NCI-H446 (cell line): ENCODE measurements at regions not wholly inside any gene's neighbourhood (a gene's known extent, or its start where the extent isn't known, plus 50 kb on each side); places are given as distances from the start of the nearest gene placed in this dataset.
A peak's percentile ranks its signal among the peaks of the same experiment; 100 is the strongest.

Experiments
- DNase-seq, 2 experiments: peaks; one replicate each; lab custom pipeline; 2025; lab: John Stamatoyannopoulos, UW

DNA sequence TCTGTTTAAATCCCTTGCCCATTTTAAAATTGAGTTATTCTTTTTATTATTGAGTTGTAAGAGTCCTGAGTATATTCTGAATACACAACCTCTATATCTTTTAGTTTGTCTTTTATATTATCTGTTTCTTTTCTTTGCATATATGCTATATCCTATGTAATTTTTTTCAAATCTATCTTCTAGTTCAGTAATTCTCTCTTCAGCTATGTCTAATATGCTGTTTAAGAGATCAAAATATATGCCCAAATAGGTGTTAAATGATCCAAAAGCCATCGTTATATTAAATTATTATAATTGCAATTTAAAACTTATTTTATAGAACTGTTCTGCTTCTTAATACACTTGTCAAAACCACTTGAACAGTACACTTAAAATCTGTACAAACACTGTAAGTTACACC is 107.4 kb upstream of the TSPAN5 start:
- DNase-seq: no peak

DNA sequence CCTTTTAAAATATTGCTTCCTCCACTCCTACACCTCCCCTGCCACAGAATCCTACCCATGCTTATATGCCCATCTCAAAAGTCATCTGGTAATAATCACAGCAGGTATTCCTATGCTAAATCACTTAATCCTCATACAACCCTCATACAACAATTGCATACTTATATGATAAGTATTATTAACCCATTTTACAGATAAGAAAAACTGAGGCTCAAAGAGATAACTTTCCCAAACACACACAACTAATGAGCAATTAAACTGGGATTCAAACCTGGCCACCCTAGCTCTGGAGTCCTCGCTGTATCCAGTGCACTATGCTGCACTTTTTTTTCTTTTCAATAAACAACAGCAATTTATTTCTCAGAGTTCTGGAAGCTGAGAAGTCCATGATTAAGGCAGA is 99.8 kb upstream of the TSPAN5 start:
- no peak for DNase-seq

- no peak for DNase-seq
Measured at GRCh38 chr4:98754736-98755135, 96.3 kb upstream of the TSPAN5 start.

GRCh38 chr4:98749206-98749605 is 90.8 kb upstream of the TSPAN5 start:
- DNase-seq: peak; percentile 28 to 87

DNA sequence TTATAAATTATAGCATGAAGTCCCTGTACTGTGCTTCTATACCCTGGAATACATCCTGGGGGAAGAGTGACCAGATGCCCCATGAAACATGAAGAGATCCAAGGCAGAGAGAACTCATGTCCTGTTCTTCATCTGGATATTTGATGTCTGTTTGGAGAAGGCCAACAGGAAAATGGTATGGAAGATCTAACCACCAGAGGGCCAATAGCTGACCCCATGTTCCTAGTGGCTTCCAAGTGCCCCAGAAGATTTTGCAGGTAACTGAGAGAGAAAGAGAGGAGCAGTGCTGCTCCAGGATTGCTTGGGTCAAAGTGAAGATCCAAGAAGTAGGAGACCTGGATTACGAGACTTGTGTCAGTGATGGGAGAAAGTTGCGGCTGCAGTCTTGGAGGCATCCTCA is 90.2 kb upstream of the TSPAN5 start:
- no peak for DNase-seq

DNA sequence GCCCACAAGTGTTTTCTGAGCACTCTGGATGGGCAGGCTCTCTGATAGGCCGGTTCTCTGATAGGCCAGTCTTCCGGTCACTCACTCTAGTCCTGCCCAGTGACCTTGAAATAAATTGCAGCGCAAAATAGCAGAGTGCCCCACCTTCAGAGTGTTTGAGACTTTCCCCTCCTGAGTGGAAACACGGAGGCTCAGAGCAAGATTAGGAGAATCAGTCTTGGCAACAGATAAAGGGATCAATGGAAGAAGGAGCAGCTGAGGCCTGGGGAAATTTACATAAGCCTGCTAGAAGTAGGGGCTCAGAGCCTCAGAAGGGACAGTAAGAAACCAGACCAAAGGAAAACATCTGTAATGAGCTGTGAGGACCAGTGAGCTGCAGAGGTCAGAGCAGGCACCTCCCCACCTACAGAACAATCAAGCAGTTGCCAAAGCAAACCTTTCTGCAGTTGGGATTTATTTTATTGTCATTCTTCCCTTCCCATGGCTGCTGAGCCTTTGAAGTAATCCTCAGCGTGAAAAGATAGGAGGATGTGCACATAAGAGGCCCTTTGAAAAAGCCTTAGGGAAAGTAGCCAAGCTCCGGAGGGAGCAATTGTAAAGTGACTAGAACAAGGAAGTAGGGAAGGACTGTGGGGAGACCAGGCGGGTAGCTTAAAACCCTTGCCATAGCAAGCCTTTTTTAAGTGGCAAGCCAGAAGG is 89.1 kb upstream of the TSPAN5 start:
- no peak for DNase-seq

GRCh38 chr4:98746936-98747335 is 88.5 kb upstream of the TSPAN5 start:
- DNase-seq: no peak

- no peak for DNase-seq
Measured at GRCh38 chr4:98746530-98746929, 88.1 kb upstream of the TSPAN5 start.

- DNase-seq: peak; percentile 13 to 55
Measured at GRCh38 chr4:98745366-98745765, 87.0 kb upstream of the TSPAN5 start.

- peak in 1 of 2 experiments; percentile 45 for DNase-seq
Measured at GRCh38 chr4:98744372-98745150, 86.2 kb upstream of the TSPAN5 start.

DNA sequence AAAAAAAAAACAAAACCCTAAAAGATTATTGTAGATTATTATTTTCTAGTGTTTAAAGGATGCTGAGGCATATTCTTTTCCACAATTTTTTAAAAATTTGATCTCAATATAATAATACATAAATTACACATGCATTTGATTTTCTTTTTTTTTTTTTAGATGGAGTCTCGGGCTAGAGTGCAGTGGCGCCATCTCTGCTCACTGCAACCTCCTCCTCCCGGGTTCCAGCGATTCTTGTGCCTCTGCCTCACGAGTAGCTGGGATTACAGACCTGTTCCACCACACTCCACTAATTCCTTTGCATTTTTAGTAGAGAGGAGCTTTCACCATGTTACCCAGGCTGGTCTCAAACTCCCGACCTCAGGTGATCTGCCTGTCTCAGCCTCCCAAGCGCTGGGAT is 83.5 kb upstream of the TSPAN5 start:
- DNase-seq: no peak

GRCh38 chr4:98739751-98740150 is 81.3 kb upstream of the TSPAN5 start:
- DNase-seq: no peak

GRCh38 chr4:98733601-98734000 is 75.2 kb upstream of the TSPAN5 start:
- no peak for DNase-seq

GRCh38 chr4:98728871-98729270 is 70.5 kb upstream of the TSPAN5 start:
- no peak for DNase-seq

- DNase-seq: peak in 1 of 2 experiments; percentile 37
Measured at GRCh38 chr4:98728433-98728832, 70.0 kb upstream of the TSPAN5 start.

DNA sequence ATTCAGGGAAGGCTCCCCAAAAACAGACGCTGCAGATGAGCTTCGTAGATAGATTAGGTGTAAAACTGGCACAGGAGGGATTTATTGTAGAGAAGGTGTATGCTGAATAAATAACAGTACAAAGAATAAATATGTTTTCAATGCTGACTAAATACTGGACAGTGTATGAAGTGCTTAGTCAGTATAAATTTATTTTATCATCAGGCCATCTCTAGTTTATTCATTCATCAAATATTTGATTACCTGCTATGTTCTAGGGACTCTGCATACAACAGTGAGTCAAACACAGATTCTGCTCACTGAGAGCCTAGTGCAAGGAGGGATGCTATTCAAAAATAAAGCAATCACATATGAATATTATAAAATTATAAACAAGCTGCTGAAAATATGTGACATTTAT is 63.6 kb upstream of the TSPAN5 start:
- DNase-seq: no peak

DNA sequence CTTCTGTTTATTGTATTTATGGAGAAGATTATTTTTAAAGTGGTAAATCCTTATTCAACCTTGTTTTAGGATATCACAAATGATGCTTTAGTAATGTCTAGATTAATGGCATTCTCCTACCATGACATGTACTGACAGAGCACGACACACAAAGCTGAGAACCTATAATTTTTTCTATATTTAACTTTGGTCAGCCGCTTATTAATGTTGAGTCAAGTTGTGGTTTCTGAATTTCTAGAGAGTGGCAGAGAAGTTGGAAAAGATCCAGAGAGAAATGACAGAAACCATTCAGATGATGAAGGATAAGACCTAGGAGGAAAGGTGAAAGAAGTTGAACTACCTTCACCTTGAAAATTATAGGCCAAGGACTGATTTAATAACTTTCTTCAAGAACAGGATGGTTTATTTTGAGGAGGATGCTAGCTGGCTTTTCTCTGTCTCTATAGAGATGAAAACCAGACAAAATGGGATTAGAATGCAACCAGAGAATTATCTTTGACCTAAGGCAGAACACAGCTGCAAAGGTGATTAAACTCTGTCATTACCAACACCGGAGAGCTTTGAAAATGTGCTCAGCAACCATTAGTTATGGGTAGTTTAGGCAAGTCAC is 62.6 kb upstream of the TSPAN5 start:
- no peak for DNase-seq

DNA sequence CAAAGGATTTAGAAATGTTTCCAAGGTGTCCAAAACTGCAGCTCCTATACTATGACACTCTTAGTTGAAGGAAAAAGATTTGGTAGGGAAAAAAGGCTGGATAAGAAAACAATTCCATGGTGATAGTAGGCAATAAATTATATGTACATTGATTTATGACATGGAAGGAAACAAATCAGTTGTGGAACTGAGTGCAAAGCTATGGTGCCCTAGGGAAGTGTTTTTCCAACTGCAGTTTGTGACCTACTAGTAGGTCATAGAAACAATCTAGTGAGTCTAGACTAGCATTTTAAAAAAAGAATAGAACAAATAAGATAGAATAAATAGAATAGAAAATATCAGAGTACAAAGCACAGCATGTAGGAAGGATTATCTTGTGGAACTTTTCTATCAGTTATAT is 58.4 kb upstream of the TSPAN5 start:
- DNase-seq: no peak

DNA sequence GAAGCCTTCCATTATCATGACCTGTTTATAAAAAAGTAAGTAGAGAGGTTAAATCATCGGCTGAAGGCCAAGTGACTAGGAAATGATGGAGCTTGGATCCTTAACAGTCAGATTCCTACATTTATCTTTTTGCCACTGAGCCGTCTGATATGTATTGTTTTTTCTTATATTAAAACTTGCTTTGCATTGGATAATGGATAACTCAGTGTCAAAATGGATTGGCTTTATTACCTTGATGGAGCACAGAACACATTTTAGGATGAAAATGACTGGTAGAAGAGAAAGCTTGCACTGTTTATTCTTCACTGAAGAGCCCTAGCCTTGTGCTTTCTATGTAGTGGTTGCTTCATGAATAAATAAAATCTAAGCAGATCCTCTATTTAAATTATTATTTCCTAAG is 54.2 kb upstream of the TSPAN5 start:
- DNase-seq: no peak

DNA sequence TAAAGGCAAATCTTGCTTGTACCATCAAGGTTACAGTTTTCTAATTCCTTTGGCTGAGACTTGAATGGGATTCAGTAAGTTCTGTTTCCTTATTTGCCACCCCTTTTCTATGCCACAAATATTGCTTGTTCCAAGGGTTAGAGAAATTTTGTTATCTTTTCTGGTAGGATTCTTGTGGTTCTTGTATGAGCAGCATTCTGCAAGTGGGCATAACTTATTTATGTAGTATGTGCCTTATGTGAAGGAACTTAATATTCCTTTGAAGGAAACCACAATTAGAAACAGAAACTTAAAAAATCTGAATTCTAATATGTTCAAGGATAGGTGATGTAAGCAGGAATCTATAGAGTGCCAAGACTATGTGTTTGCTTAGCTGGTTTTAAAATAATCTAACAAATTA is 53.1 kb upstream of the TSPAN5 start:
- DNase-seq: no peak

DNA sequence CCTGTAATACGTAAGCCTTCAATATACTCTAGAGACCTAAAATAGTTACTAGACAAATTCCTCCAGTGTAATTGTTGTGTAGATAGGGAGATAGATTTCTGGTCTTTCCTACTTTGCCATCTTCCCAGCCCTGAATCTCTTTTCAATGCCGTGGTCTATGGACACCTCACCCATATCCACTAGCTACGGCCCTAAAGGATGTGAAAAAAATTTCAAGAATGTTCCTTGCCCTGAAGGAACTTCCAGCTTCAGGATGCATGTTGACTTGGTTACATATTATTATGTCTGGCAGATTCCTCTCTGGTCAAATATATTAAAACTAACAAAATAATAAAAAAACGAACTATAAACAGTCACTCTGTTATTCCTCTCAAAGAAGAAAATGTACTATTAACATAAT is 52.4 kb upstream of the TSPAN5 start:
- DNase-seq: no peak
